Stromal cell of bone marrow (primary cell): ENCODE measurements at regions not wholly inside any gene's neighbourhood (a gene's known extent, or its start where the extent isn't known, plus 50 kb on each side); places are given as distances from the start of the nearest gene placed in this dataset.
"Not testable (repeated sequence)": the region's sequence is repeated elsewhere in the genome, so short reads cannot be mapped to it uniquely, and the experiment has no call there.

Source experiments
- DNase-seq: peaks from one replicate; pipeline ENCODE4 v3.0.0-alpha.2; 2012; ENCODE audit warnings: low read depth

DNA sequence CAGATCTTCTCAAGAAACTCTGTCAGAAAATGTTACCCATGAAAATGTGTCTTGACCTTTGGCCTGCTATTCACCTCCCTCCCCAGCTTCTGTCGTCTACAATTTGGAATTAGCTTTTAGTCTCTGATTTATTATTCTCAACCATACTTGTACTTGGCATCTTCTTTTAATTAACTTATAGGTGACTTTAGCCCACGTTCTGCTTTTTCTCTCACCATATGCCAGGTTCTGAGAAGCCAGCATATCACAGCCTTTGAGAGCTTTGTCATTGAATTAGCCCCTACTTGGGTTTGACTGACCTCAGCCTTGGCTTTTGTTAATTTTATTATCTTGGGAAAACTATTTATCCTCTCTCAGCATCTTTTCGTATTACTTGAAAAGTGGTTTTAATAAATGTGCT, 355.9 kb downstream of the OXSM start:
- no peak for DNase-seq

DNA sequence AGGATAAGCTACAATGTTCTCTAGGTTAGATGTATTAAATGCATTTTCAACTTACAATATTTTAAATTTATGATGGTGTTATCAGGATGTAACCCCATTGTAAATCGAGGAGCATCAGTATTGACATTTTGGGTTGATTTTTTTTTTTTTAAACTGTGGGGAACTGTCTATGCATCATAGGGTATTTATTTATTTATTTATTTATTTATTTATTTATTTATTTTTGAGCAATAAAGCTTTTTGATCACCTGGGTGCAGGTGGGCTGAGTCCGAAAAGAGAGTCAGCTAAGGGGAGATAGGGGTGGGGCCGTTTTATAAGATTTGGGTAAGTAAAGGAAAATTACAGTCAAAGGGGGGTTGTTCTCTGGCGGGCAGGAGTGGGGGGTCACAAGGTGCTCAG, 367.5 kb downstream of the OXSM start:
- not testable (repeated sequence) for DNase-seq

GRCh38 chr3:26171006-26171405, 381.1 kb downstream of the OXSM start:
- no peak for DNase-seq

- DNase-seq: no peak
Measured at GRCh38 chr3:26191556-26191955, 401.7 kb downstream of the OXSM start.

DNA sequence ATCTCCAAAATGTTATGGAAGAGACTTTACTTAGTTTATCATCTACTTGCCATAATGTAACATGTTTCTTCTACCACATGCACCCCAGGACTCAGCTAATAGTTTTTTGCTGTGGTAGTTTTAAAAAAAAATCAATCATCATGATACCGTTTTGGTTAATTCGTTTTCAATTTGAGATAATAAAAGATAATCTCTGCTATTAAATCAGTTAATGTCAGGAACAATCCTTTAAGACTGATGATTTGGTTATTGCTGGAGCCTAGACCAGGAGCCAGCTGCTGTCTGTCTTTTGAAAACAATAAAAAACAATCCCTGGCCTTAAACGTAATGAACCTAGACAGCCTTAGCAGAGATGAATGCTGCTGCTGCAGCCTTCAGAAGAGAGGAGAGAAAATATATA, 403.7 kb downstream of the OXSM start:
- DNase-seq: no peak

- DNase-seq: no peak
Measured at GRCh38 chr3:26196781-26197180, 406.9 kb downstream of the OXSM start.

DNA sequence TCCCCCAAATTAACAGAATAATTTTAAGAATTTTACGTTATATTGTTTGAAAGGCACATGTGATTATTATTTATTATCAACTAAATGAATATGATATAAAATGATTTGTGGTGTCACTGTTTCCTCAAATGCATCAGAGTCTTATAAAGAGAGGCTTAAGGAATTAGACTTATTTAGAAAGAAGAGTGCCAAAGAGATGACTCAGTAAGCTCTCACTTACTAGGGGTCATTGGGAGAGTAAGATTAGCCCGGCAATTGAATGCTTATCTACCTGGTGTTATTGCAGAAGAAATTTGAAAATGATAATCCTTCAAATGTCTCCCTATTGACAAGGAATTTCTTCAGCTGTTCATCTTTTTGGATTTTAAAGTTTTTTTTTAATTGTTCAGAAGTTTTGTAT, 408.7 kb downstream of the OXSM start:
- no peak for DNase-seq

DNA sequence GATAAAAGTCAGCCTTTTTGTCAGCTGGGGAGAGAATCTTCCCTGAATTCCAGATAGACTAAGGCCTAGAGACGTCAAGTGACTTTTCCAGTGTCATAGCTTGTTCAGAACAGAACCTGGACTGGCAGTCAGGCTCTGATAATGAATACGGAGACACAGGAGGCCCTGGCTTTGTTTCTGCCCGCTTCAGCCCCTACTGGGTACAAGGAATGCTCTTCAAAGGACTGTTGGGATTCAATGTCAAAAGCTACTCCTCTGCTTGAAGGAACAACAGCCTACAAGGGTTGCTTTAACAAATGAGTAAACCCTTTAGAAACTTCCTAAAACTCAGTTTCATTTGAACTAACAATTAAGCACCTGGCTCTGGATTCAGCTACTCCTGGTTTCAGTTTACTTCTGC, 412.3 kb downstream of the OXSM start:
- no peak for DNase-seq

- DNase-seq: no peak
Measured at GRCh38 chr3:26205475-26205874, 415.6 kb downstream of the OXSM start.

DNA sequence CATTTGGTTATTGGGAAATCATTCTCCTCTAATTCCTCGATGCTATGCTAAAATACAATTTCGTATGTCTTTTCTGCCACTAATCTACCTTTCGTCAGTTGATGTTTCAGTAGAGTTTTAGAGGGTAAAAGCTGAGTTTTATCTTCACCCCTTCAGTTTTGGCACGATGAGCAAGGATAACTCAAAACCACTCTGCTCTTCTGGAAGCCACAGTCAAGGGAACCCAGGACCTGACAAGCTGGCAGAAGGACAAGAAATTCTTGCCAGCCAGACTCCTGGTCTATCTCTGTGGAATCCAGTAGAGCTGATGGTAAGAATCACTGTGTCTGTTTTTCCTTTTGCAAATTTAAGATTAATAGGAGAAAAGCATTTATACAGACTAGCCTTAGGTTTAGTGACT, 414.4 kb upstream of the LRRC3B start:
- no peak for DNase-seq

GRCh38 chr3:26229801-26230200, 392.8 kb upstream of the LRRC3B start:
- DNase-seq: no peak

DNA sequence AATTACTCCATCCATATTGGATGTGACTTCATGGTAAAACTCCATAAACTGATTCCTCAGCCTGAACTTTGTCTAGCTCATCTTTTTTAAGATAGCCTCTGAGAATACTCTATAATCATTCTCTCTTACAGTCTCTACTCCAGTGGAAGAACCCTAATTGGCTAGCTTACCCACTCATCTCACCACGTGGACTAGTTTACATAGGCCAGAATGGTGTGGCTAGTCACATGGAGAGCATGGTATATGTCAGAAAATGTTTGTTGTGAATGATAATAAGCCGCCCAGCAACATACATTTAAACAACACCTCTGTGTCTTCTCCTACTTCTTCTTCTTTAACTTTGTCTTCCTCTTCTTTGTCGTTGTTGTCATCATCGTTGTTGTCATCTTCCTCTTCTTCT, 389.2 kb upstream of the LRRC3B start:
- DNase-seq: no peak

GRCh38 chr3:26236531-26236930, 386.0 kb upstream of the LRRC3B start:
- no peak for DNase-seq

GRCh38 chr3:26237036-26237682, 385.4 kb upstream of the LRRC3B start:
- no peak for DNase-seq

- not testable (repeated sequence) for DNase-seq
Measured at GRCh38 chr3:26244586-26244985, 378.0 kb upstream of the LRRC3B start.

- DNase-seq: no peak
Measured at GRCh38 chr3:26245236-26245635, 377.3 kb upstream of the LRRC3B start.

DNA sequence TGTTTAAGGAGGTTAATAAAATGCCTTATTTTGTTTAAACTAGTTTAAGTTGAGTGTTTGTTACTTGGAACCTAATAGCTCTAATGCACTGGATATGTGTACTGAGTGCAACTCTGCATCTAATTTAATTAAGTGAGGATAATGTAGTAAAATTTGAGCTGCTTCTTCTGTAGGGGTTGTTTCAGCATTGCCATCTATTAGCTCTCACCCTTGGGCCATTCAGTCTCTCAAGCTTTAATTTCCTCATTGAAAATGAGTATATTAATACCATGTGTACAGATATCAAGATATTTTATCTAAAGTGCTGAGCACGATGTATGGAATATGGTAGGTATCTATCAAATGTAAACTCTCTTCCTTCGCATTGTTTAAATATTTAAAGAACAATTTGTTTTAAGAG, 375.7 kb upstream of the LRRC3B start:
- no peak for DNase-seq

DNA sequence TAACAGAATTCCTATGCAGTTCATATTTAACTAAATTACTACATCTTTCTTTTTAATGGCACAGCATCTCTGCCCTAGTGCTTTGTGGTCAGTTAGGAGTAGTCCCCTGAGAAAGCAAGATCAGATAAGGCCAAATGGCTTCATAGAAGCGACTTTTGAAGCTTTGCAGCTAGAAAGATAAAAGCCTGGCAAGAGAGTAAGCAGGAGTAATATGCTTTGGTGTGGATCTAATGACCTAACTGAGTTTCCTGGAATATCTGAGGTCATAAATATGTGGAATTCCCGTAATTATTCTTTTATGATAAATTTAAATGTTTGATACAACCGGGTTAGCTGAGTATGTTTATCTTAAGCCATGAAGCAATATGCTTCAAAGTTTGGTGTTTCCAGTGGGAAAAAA, 374.9 kb upstream of the LRRC3B start:
- no peak for DNase-seq

GRCh38 chr3:26252001-26252400, 370.6 kb upstream of the LRRC3B start:
- DNase-seq: no peak

DNA sequence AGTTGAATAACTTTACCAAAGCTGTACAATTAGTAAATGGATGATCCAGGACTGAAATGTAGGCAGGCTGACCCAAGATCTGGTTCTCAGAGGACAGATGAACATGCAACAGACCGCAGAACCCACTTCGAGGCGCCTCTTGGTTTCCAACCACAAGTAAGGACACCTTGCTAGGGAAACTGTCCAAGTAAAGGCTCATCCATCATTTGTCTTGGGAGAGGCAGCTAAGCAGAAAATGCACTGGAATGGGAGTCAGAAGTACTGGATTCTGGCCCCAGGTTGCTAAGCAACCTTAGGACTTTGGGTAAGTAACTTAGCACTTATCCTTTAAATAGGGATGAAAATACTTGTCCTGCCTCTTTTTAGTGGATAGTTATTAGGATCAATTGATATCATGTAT, 366.3 kb upstream of the LRRC3B start:
- DNase-seq: no peak

DNA sequence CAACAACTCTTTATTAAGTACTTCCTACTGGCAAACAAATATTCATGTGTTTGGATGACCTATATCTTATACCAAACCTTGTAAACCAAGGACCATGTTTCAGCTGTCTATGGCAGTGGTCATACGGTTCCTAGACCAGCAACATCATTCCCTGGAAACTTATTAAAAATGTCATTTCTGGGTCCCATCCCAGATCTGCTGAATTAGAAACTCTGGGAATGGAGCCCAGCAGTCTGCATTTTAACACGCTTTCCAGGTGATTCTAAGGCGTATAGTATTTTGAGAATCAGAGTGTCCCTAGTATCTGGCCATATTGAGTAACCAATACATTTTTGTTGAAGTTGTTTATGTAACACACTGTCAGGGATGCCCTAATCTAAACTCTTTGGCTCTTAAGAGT, 363.4 kb upstream of the LRRC3B start:
- no peak for DNase-seq

GRCh38 chr3:26260139-26260538, 362.4 kb upstream of the LRRC3B start:
- DNase-seq: no peak

- DNase-seq: no peak
Measured at GRCh38 chr3:26264708-26265107, 357.9 kb upstream of the LRRC3B start.

DNA sequence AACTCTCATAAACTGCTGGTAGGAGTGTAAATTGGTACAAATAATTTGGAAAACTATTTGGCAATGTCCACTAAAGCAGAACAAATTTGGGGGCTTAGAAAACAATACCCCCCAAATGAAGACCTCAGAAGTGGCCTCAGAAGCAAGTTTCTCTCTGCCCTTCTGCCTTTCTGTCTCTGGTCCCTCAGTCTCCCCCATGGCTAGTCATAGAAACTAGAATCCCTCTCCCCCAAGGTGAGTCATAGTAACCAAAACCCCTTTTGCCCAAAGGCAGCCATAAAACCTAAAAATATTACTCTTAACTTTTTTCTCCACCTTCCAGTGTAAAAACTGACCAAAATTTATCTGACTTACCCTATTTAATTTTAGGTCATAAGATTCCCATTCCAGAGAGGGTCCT, 350.7 kb upstream of the LRRC3B start:
- DNase-seq: no peak

GRCh38 chr3:26273196-26273595, 349.4 kb upstream of the LRRC3B start:
- no peak for DNase-seq
